ENCODE measurements at regions not wholly inside any gene's neighbourhood (a gene's known extent, or its start where the extent isn't known, plus 50 kb on each side); places are given as distances from the start of the nearest gene placed in this dataset.

GRCh38 chr1:232576537-232576936 is 53.4 kb downstream of the SIPA1L2 start:
- no peaks in the 10 kb centered on the region for H3K9me1 ChIP-seq (ENCODE audit: control insufficient read depth, extremely low read depth, insufficient read depth, low read length)
- no peaks in the 10 kb centered on the region for H3K9me3 ChIP-seq (ENCODE audit: control insufficient read depth, low read depth, low read length)
- H3K4me3 ChIP-seq (ENCODE audit: control insufficient read depth in 2 of 3, extremely low read depth in 1 of 3, insufficient read depth in 2 of 3, low read depth in 1 of 3, low read length in 3 of 3) = no peak overlapping the region
- peaks cover 5% of the 10 kb centered on the region for H3K4me1 ChIP-seq (ENCODE audit: control insufficient read depth, extremely low read depth, insufficient read depth, low read length)
- H4K20me1 ChIP-seq (ENCODE audit: control insufficient read depth, extremely low read depth, insufficient read depth, low read length) = no peaks in the 10 kb centered on the region
- H3K27ac ChIP-seq (ENCODE audit: control insufficient read depth, insufficient read depth, low read length) = no peak overlapping the region
- FAIRE-seq = no peak
- H3K9ac ChIP-seq (ENCODE audit: control insufficient read depth, extremely low read depth, insufficient read depth, low read length) = no peak overlapping the region
- no peaks in the 10 kb centered on the region for H3K27me3 ChIP-seq (ENCODE audit: control insufficient read depth, extremely low read depth, insufficient read depth, low read length)
- H3K4me2 ChIP-seq (ENCODE audit: control insufficient read depth, extremely low read depth, insufficient read depth, low read depth, low read length) = no peak overlapping the region
- no peaks in the 10 kb centered on the region for H3K36me3 ChIP-seq (ENCODE audit: control insufficient read depth in 2 of 2, extremely low read depth in 1 of 2, insufficient read depth in 2 of 2, low read length in 2 of 2)
- TF ChIP-seq CTCF (optimal IDR thresholded peaks at IDR 0.05 in 1 of 3, IDR thresholded peaks at IDR 0.05 in 1 of 3, conservative IDR thresholded peaks at IDR 0.05 in 1 of 3; ENCODE audit: extremely low read depth in 1 of 3, insufficient read depth in 2 of 3, low read length in 3 of 3) (no peak), EZH2 (IDR thresholded peaks at IDR 0.05; ENCODE audit: low read length) (no peak)
- H2AFZ ChIP-seq (ENCODE audit: control insufficient read depth, low read length) = no peak overlapping the region
- DNase-seq (ENCODE audit: low read depth, low spot score) = no peak
- dilution Hi-C loops (cut with MboI; ENCODE audit: extremely low pct_ligation_motif_present, low sequenced_read_pairs) = no loop called here
- no peaks in the 10 kb centered on the region for H3K79me2 ChIP-seq (ENCODE audit: control insufficient read depth, insufficient read depth, low read length)

- no peak for TF ChIP-seq CTCF (optimal IDR thresholded peaks at IDR 0.05 in 1 of 3, IDR thresholded peaks at IDR 0.05 in 1 of 3, conservative IDR thresholded peaks at IDR 0.05 in 1 of 3; ENCODE audit: extremely low read depth in 1 of 3, insufficient read depth in 2 of 3, low read length in 3 of 3)
- no peak for TF ChIP-seq EZH2 (IDR thresholded peaks at IDR 0.05; ENCODE audit: low read length)
- no peak overlapping the region for H3K4me2 ChIP-seq (ENCODE audit: control insufficient read depth, extremely low read depth, insufficient read depth, low read depth, low read length)
- FAIRE-seq (no peak), DNase-seq (ENCODE audit: low read depth, low spot score) (no peak)
- no peak overlapping the region for H3K4me3 ChIP-seq (ENCODE audit: control insufficient read depth in 2 of 3, extremely low read depth in 1 of 3, insufficient read depth in 2 of 3, low read depth in 1 of 3, low read length in 3 of 3)
- H3K4me1 ChIP-seq (ENCODE audit: control insufficient read depth, extremely low read depth, insufficient read depth, low read length) = peaks cover 5% of the 10 kb centered on the region
- no peak overlapping the region for H3K27ac ChIP-seq (ENCODE audit: control insufficient read depth, insufficient read depth, low read length)
- H3K27me3 ChIP-seq (ENCODE audit: control insufficient read depth, extremely low read depth, insufficient read depth, low read length) = no peaks in the 10 kb centered on the region
- H4K20me1 ChIP-seq (ENCODE audit: control insufficient read depth, extremely low read depth, insufficient read depth, low read length) = no peaks in the 10 kb centered on the region
- H3K79me2 ChIP-seq (ENCODE audit: control insufficient read depth, insufficient read depth, low read length) = no peaks in the 10 kb centered on the region
- no peak overlapping the region for H2AFZ ChIP-seq (ENCODE audit: control insufficient read depth, low read length)
- H3K9ac ChIP-seq (ENCODE audit: control insufficient read depth, extremely low read depth, insufficient read depth, low read length) = no peak overlapping the region
- no peaks in the 10 kb centered on the region for H3K36me3 ChIP-seq (ENCODE audit: control insufficient read depth in 2 of 2, extremely low read depth in 1 of 2, insufficient read depth in 2 of 2, low read length in 2 of 2)
- H3K9me1 ChIP-seq (ENCODE audit: control insufficient read depth, extremely low read depth, insufficient read depth, low read length) = no peaks in the 10 kb centered on the region
- dilution Hi-C loops (cut with MboI; ENCODE audit: extremely low pct_ligation_motif_present, low sequenced_read_pairs) = no loop called here
- H3K9me3 ChIP-seq (ENCODE audit: control insufficient read depth, low read depth, low read length) = no peaks in the 10 kb centered on the region
These were observed 54.2 kb downstream of the SIPA1L2 start for GRCh38 chr1:232575763-232576040.

Data from keratinocyte (primary cell).